Activated T-cell treated with anti-CD3 and anti-CD28 coated beads for 1 hour (primary cell): ENCODE measurements at regions not wholly inside any gene's neighbourhood (a gene's known extent, or its start where the extent isn't known, plus 50 kb on each side); places are given as distances from the start of the nearest gene placed in this dataset.
A peak's percentile ranks its signal among the peaks of the same experiment; 100 is the strongest.
"Not testable (repeated sequence)": the region's sequence is repeated elsewhere in the genome, so short reads cannot be mapped to it uniquely, and the experiment has no call there.

ENCODE experiments used
- DNase-seq: peaks from one replicate; pipeline ENCODE4 v3.0.0-alpha.2; 2020; ENCODE audit warnings: low read depth

DNA sequence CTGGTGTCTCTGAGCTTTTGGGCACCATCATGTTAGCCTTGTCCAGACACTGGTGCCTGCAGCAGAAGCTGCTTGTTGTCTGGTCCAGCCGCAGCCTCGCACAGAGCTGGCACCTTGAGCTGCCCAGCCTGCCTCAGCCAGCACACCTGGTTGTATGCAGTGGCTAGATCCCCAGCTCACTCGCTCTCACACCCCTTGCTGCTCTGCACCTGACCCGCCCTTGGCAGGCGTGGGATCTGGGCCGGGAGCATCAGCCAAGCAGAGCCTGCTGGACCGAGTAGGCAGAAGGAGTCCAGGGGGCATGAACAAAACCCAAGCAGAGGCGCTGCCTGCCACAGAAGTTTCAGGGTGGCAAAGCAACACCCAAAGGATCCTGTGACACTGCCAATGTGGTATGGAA lies 79.7 kb upstream of the ITGB1 start:
- no peak for DNase-seq

DNA sequence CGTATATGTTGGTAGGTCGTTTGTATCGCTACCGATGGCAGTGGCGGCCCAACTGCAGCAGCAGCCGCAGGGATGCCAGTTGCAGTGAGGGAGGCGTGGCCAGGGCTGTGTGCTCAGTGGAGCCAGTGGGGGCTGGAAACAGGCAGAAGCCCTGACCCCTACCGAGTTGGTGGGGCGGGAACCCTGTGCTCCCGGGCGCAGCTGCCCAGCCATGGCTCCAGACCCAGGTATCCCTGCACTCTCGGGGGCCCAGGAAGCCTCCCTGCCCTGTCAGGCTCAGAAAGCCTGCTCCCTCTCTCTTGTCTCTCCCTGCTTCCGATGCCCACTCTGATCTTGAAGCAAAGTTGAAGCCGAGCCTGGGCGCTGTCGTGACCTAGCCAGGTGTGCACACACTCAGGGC lies 78.6 kb upstream of the ITGB1 start:
- no peak for DNase-seq

DNA sequence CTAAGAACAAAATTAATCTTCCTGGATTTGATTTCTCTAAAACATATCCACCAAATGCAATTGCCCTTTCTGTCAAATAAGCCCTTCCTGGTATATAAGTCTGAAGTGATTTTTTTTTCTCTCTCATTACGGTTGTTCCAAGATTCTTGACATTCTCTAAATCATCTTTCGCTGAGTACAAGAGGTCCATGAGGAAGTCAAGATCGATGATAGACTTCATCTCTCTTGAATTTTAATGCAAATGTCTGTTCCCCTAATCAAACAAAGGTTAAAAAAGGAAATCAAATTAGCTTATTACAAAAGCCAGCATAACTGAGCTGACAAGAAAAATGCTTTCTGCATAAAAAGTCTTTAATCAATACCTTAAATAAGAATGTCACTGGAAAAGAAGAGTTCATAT lies 77.4 kb upstream of the ITGB1 start:
- no peak for DNase-seq

GRCh38 chr10:33034931-33035330 lies 76.9 kb upstream of the ITGB1 start:
- no peak for DNase-seq

- no peak for DNase-seq
These were observed 74.7 kb upstream of the ITGB1 start for GRCh38 chr10:33032654-33033151.

GRCh38 chr10:33031815-33032653 lies 74.0 kb upstream of the ITGB1 start:
- no peak for DNase-seq

GRCh38 chr10:33031171-33031570 lies 73.1 kb upstream of the ITGB1 start:
- DNase-seq = no peak

DNA sequence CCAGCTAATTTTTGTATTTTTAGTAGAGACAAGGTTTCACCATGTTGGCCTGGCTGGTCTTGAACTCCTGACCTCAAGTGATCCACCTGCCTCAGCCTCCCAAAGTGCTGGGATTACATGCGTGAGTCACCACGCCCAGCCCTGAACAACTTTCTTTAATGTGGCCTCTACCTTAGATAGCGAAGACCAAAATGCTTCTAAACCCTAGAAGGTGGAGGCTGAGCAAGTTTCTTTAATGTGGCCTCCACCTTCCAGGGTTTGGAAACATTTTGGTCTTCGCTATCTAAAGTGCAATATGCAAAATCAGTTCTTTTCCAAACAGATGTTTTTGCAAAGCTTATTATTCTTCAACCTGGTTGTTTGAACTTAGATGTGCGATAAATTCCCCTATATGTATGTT lies 70.5 kb upstream of the ITGB1 start:
- DNase-seq = peak; percentile 17

DNA sequence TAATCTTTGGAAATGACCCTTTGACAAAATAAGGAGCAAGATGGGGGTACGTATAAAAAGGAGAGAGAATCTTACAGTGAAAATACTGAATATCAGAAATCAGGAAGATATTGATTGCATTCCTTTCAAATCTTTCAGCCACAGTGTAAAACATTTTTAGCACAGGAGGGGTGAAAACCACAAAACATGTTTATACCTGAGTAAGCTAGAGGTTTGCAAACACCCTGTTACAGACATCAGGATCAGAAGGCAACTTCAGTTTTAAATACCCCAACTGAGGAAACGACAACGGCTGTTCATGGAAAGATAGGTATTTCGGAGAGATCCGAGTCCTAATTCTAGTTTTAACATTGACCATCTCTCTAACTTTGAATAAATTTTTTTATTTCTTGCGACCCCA lies 69.1 kb upstream of the ITGB1 start:
- no peak for DNase-seq

DNA sequence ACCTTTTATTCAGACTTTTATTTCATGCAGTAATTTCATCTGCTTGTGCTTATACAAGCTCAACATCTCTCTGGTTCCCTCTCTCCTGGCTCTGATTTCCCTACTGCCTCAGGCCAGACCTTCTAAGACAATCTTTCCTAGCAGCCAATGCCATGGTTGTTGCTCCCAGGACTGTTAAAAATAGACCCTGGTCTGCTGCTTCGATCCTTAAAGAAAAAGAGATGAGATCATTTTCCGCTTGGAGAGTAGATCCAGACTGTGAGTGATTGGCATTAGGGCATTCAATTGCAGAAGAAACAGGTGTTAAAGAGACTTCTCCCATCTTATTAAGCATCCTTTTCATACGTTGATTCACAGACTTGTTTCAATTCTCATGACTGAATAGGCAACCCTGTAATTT lies 68.4 kb upstream of the ITGB1 start:
- DNase-seq = no peak

DNA sequence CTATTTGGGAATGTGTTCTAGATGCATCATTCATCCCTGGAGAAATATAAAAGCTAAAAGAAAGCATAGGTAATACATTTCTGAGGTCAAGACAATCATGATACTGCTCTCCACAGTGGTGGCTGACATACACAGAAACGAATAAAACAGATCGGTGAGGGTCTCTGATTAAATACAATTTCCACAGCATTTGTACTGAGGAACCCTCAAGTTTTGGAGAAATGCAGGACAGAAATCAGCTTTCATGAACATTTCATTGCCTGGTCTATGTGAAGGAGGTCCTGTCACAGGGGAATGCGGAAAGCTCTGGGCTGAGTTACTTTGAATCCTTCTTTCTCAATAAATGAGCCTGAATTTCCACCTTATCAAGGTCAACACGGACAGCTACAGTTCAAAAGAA lies 67.9 kb upstream of the ITGB1 start:
- no peak for DNase-seq

DNA sequence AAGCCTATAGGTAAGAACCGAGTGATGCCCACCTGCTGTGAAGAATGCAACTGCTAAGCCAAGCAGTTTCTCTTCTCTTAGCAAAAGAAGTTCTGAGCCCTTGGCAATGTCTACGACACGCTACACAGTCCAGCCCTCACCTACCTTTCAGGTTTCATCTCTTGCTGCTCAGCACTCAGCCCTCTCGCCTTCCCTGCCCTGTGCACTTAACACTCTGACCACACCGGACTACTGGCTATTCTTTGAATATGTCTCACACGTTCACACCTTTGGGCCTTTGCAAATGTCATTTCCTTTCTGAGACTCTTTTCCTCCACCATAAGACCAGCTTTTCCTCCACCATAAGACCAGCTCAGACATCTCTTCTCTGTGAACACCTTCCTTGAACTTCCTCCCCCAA lies 67.0 kb upstream of the ITGB1 start:
- no peak for DNase-seq

GRCh38 chr10:33022691-33023090 lies 64.7 kb upstream of the ITGB1 start:
- DNase-seq = no peak

DNA sequence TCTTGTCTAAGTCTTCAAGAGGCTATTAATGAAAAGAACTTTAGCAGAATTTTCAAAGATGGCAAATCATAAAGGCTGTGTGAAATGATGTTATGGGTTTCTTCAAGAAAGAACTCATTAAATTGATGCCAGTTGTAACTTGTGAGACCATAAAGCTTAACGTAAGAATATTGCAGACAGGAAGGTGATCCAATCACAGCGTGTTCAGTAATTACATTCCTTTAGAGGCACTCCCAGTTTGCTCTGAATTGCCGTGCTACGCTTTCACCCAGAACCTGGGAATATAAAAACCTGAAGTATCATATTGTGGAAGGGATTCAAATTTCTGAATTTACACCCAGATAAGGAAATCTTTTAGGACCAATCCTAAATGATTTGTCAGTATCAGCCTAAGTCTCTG lies 64.1 kb upstream of the ITGB1 start:
- DNase-seq = no peak

GRCh38 chr10:33016988-33017387 lies 59.0 kb upstream of the ITGB1 start:
- DNase-seq = no peak

DNA sequence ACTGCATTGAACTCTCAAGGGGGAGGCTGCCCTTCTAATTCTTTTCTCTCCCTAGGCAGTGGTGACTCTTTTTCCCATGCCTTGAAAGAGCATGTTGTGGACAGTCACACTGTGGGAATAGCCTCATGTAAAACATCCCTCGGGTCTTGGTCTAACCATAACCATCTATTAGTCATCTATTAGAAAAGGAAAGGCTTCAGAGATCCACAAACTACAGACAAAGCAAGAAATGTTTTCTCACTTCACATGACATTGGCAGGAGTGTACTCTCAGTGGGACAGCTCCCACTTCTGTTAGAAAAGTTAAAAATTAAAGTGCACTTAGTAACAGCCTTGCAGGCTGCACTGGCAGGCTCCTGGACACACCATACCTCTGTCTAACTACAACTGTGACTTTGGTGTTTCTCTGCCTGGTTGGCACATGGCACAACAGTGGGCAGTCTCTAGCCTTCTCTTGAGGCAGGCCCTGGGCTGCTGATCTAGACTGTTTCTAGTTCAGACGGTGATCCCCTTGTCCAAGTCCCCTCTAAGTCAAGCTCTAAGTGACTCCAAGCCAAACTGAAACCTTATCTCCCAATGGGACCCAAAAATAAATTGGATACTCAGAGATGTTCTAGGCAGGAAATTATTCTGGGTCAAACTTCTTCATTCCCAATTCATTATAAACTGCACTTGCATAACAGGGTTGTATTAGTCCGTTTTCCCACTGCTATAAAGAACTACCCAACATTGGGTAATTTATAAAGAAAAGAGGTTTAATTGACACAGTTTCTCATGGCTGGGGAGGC lies 57.9 kb upstream of the ITGB1 start:
- DNase-seq = no peak

DNA sequence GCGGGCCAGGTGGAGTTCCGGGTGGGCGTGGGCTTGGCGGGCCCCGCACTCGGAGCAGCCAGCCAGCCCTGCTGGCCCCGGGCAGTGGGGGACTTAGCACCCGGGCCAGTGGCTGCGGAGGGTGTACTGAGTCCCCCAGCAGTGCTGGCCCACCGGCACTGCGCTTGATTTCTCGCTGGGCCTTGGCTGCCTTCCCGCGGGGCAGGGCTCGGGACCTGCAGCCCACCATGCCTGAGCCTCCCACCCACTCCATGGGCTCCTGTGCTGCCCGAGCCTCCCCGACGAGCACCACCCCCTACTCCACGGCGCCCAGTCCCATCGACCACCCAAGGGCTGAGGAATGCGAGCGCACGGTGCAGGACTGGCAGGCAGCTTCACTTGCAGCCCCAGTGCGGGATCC lies 55.3 kb upstream of the ITGB1 start:
- DNase-seq = not testable (repeated sequence)

DNA sequence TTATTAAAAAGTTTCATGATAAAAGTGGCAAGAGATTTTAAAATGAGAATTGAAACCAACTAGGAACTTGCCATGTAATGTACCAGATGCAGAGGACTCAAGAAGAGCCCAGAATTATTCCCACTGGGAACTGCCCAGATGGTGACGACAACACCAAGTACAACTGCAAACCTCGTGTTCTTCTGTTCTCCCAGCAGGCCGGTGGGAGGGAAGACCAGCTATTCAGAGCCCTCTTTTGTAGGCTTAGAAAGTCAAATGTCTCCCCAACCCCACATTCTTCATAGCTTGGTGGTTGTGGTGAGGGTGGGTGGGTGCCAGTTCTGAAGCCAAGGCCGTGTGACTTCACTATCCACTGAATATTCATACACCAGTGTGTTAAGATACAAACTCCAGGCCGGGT lies 54.3 kb upstream of the ITGB1 start:
- no peak for DNase-seq

- no peak for DNase-seq
These were observed 52.4 kb upstream of the ITGB1 start for GRCh38 chr10:33010132-33011037.

GRCh38 chr10:33009244-33010131 lies 51.5 kb upstream of the ITGB1 start:
- no peak for DNase-seq
